Panc1 (cell line): ENCODE measurements at regions not wholly inside any gene's neighbourhood (a gene's known extent, or its start where the extent isn't known, plus 50 kb on each side); places are given as distances from the start of the nearest gene placed in this dataset.

Experiments used
- ATAC-seq: fragments of 200-7000 bp; cut with Tn5 transposase; 2 replicates; pipeline ENCODE4 v1.9.1; 2020; ENCODE audit warnings: mild to moderate bottlenecking, moderate library complexity
- BruUV-seq: library from RNA; stranded (reverse); fragments of 400-500 nt; replicated peaks from 2 replicates; lab custom pipeline; 2021; lab: Mats Ljungman, UMichigan
- CTCF ChIA-PET: fragments of 300-600 bp; sonication (Branson Sonifier 250); formaldehyde crosslinking; loops from one replicate; lab custom pipeline; 2022; ENCODE audit warnings: antibody characterized with exemption; lab: Charles Lee
- POLR2A ChIA-PET: fragments of 300-600 bp; sonication (Branson Sonifier 250); formaldehyde crosslinking; loops from one replicate; lab custom pipeline; 2022; ENCODE audit warnings: antibody characterized with exemption; lab: Charles Lee
- DNase-seq: peaks from one replicate; pipeline ENCODE4 v3.0.0-alpha.2; 2010; ENCODE audit warnings: low read depth, low spot score
- H3K27ac ChIP-seq: 2 replicates; pipeline ENCODE4 v1.5.1; 2011; ENCODE audit warnings: mild to moderate bottlenecking, low read length, inconsistent platforms
- H3K27me3 ChIP-seq: fragments of 200-500 bp; sonication (Bioruptor generic); 2 replicates; pipeline ENCODE4 v1.6.0; 2014; ENCODE audit warnings: low read length, inconsistent platforms; ENCODE audit not compliant: control insufficient read depth, insufficient read depth
- H3K36me3 ChIP-seq: fragments of 200-500 bp; sonication (Bioruptor generic); 2 replicates; pipeline ENCODE4 v1.5.1; 2014; ENCODE audit warnings: inconsistent platforms, mild to moderate bottlenecking, low read length, moderate library complexity; ENCODE audit not compliant: control insufficient read depth, insufficient read depth
- H3K4me1 ChIP-seq: 2 replicates; pipeline ENCODE4 v1.5.1; 2011; ENCODE audit warnings: inconsistent platforms, mild to moderate bottlenecking, low read length, moderate library complexity; ENCODE audit not compliant: control insufficient read depth, insufficient read depth
- H3K4me3 ChIP-seq, 2 experiments: 2 replicates each; pipeline ENCODE4 v1.5.1; 2011 to 2012; ENCODE audit warnings: low read depth in 2 of 2, low read length in 2 of 2, mild to moderate bottlenecking in 2 of 2, inconsistent platforms in 1 of 2, moderate library complexity in 1 of 2
- H3K9me3 ChIP-seq: fragments of 200-500 bp; sonication (Bioruptor generic); 2 replicates; pipeline ENCODE4 v1.5.1; 2014; ENCODE audit warnings: low read depth, mild to moderate bottlenecking, inconsistent platforms, low read length, moderate library complexity; ENCODE audit not compliant: control insufficient read depth, insufficient read depth
- POLR2AphosphoS5 ChIP-seq: IDR thresholded peaks from 2 replicates; pipeline ENCODE4 v1.6.1; 2012; ENCODE audit warnings: mild to moderate bottlenecking, low read depth, low read length, moderate library complexity
- SIN3A ChIP-seq: IDR thresholded peaks from 2 replicates; pipeline ENCODE4 v1.6.1; 2012; ENCODE audit warnings: low read depth, mild to moderate bottlenecking, low read length, moderate library complexity, borderline replicate concordance; ENCODE audit not compliant: insufficient read depth
- TCF7L2 ChIP-seq: IDR thresholded peaks from 2 replicates; pipeline ENCODE4 v1.6.1; 2011; ENCODE audit warnings: mild to moderate bottlenecking, low read depth, low read length, inconsistent platforms
- in situ Hi-C: cut with HindIII; loops from 2 replicates; pipeline ENCODE4 v1.10.0; 2016; ENCODE audit warnings: low sequenced_read_pairs, low pct_unique_long_range_greater_than_20kb
- intact Hi-C: fragments of 100-400 bp; cut with micrococcal nuclease; formaldehyde crosslinking; loops from one replicate; pipeline ENCODE4 v1.10.0; 2022; ENCODE audit not compliant: unreplicated experiment
- TF ChIP-seq, protein P1 (sequence below), 2 experiments: IDR thresholded peaks; 2 replicates each; pipeline ENCODE4 v1.6.1; 2011 to 2012; ENCODE audit warnings: low read depth in 2 of 2, control low read depth in 1 of 2, low read length in 1 of 2, mild to moderate bottlenecking in 1 of 2, moderate library complexity in 1 of 2; ENCODE audit not compliant: insufficient read depth in 1 of 2
- TF ChIP-seq, protein P2 (sequence below): fragments of 450-650 bp; IDR thresholded peaks from 2 replicates; pipeline ENCODE4 v1.5.1; 2017; ENCODE audit warnings: mild to moderate bottlenecking

DNA sequence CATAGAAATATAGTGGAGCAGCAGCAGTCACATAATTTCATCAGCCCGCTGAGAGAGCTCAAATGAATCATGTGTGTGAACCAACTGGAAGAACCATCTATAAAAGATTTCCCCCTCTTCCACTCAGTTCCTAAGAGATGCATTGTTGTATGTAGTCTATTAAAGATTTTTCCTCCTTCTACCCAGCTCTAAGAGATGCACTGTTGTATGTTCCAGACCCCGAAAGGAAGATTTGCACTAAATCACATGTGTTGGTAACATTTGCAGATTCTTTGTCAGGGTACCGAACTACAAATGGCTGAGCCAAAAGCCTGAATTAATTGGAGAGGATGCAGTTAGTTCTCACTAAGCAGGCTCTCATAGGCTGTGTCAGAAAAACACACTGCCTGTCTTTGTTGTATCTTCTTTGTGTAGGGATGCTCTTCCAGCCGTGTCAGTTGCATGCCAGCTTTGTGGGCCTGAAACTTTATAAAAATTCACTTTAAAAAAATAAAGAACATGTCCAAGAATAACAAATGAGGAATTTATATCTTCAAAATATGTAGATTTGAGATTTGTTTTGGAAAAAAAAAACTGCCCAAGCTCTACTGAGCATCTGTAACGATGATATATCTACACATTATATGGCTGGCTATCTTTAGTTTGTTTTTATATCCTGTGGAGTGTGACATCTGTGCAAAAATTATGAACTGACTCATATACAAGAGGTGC lies 223.1 kb downstream of the MZT1 start:
- H3K9me3 ChIP-seq = no peaks in the 10 kb centered on the region
- H3K36me3 ChIP-seq = no peaks in the 10 kb centered on the region
- H3K27ac ChIP-seq = no peak overlapping the region
- ChIA-PET POLR2A (no interaction called here), CTCF (no interaction called here)
- H3K27me3 ChIP-seq = no peaks in the 10 kb centered on the region
- ATAC-seq (no peak), DNase-seq (no peak)
- no peak overlapping the region for H3K4me3 ChIP-seq
- TF ChIP-seq, protein P1, sequence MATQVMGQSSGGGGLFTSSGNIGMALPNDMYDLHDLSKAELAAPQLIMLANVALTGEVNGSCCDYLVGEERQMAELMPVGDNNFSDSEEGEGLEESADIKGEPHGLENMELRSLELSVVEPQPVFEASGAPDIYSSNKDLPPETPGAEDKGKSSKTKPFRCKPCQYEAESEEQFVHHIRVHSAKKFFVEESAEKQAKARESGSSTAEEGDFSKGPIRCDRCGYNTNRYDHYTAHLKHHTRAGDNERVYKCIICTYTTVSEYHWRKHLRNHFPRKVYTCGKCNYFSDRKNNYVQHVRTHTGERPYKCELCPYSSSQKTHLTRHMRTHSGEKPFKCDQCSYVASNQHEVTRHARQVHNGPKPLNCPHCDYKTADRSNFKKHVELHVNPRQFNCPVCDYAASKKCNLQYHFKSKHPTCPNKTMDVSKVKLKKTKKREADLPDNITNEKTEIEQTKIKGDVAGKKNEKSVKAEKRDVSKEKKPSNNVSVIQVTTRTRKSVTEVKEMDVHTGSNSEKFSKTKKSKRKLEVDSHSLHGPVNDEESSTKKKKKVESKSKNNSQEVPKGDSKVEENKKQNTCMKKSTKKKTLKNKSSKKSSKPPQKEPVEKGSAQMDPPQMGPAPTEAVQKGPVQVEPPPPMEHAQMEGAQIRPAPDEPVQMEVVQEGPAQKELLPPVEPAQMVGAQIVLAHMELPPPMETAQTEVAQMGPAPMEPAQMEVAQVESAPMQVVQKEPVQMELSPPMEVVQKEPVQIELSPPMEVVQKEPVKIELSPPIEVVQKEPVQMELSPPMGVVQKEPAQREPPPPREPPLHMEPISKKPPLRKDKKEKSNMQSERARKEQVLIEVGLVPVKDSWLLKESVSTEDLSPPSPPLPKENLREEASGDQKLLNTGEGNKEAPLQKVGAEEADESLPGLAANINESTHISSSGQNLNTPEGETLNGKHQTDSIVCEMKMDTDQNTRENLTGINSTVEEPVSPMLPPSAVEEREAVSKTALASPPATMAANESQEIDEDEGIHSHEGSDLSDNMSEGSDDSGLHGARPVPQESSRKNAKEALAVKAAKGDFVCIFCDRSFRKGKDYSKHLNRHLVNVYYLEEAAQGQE (IDR thresholded peaks at IDR 0.05; ENCODE audit: insufficient read depth in 1 of 2, low read depth in 2 of 2, low read length in 1 of 2) = no peak
- TF ChIP-seq, protein P2, sequence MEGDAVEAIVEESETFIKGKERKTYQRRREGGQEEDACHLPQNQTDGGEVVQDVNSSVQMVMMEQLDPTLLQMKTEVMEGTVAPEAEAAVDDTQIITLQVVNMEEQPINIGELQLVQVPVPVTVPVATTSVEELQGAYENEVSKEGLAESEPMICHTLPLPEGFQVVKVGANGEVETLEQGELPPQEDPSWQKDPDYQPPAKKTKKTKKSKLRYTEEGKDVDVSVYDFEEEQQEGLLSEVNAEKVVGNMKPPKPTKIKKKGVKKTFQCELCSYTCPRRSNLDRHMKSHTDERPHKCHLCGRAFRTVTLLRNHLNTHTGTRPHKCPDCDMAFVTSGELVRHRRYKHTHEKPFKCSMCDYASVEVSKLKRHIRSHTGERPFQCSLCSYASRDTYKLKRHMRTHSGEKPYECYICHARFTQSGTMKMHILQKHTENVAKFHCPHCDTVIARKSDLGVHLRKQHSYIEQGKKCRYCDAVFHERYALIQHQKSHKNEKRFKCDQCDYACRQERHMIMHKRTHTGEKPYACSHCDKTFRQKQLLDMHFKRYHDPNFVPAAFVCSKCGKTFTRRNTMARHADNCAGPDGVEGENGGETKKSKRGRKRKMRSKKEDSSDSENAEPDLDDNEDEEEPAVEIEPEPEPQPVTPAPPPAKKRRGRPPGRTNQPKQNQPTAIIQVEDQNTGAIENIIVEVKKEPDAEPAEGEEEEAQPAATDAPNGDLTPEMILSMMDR = no peak
- in situ Hi-C loops (no loop called here), intact Hi-C loops (no loop called here)
- no TSS peak for BruUV-seq
- no peaks in the 10 kb centered on the region for H3K4me1 ChIP-seq

DNA sequence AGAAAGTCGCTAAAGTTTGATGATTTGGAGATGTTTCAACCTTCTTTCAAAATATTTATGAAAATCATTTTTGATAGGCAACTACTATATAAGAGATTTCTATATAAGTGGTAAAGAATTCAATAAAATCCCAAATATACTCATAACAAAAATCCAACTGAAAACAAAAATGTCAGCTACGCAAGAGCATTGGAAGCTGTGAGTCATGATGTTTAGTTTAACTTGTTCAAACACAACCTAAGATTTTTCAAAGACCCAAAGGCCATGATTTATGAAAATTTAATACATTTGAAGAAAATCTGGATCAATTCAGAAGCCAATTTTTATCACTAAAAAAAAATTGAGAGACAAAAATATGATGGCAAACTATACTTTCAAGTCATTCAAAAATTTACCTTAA lies 226.6 kb downstream of the MZT1 start:
- Histone ChIP-seq H3K36me3 (no peaks in the 10 kb centered on the region), H3K4me1 (no peaks in the 10 kb centered on the region), H3K9me3 (no peaks in the 10 kb centered on the region), H3K27me3 (no peaks in the 10 kb centered on the region), H3K4me3 (no peak overlapping the region), H3K27ac (no peak overlapping the region)
- in situ Hi-C loops = no loop called here
- DNase-seq (no peak), ATAC-seq (no peak)
- CTCF ChIA-PET = no interaction called here
- POLR2A ChIA-PET = no interaction called here
- BruUV-seq = no TSS peak
- intact Hi-C loops = no loop called here
- TF ChIP-seq TCF7L2 = no peak
- TF ChIP-seq, protein P2 = no peak
- no peak for TF ChIP-seq POLR2AphosphoS5
- TF ChIP-seq SIN3A = no peak
- TF ChIP-seq, protein P1 (IDR thresholded peaks at IDR 0.05; ENCODE audit: insufficient read depth in 1 of 2, low read depth in 2 of 2, low read length in 1 of 2) = no peak
